ENCODE measurements at regions not wholly inside any gene's neighbourhood (a gene's known extent, or its start where the extent isn't known, plus 50 kb on each side); places are given as distances from the start of the nearest gene placed in this dataset.

GRCh38 chr10:90276894-90277475 lies 575.6 kb downstream of the KIF20B start:
- Histone ChIP-seq H3K27ac (ENCODE audit: low read length) (no peak overlapping the region), H3K36me3 (ENCODE audit: control insufficient read depth, insufficient read depth, low read length) (no peaks in the 10 kb centered on the region), H3K4me3 (ENCODE audit: low read depth in 2 of 2, low read length in 2 of 2) (no peak overlapping the region), H3K4me1 (ENCODE audit: control insufficient read depth, insufficient read depth, low read length) (no peaks in the 10 kb centered on the region), H3K27me3 (ENCODE audit: control insufficient read depth, insufficient read depth, low read length) (no peaks in the 10 kb centered on the region), H3K9me3 (ENCODE audit: control insufficient read depth, insufficient read depth, low read depth, low read length) (no peaks in the 10 kb centered on the region)
- ATAC-seq (no peak), DNase-seq (ENCODE audit: low read depth, low spot score) (no peak)
- intact Hi-C loops (cut with micrococcal nuclease; ENCODE audit: unreplicated experiment) (no loop called here), in situ Hi-C loops (cut with HindIII; ENCODE audit: low pct_unique_long_range_greater_than_20kb, low sequenced_read_pairs) (no loop called here)
- no peak for TF ChIP-seq SIN3A (IDR thresholded peaks at IDR 0.05; ENCODE audit: borderline replicate concordance, insufficient read depth, low read depth, low read length)
- TF ChIP-seq TCF7L2 (IDR thresholded peaks at IDR 0.05; ENCODE audit: low read depth, low read length) = no peak
- TF ChIP-seq REST (IDR thresholded peaks at IDR 0.05; ENCODE audit: insufficient read depth in 1 of 2, low read depth in 2 of 2, low read length in 1 of 2) = no peak
- no peak for TF ChIP-seq POLR2AphosphoS5 (IDR thresholded peaks at IDR 0.05; ENCODE audit: low read depth, low read length)
- no peak for TF ChIP-seq CTCF (IDR thresholded peaks at IDR 0.05)
- ChIA-PET CTCF (no interaction called here), POLR2A (interaction anchor here (0.7 kb wide), 1 partner anchor 16 kb away, joined by 6 read pairs; no protein-coding TSS in a partner anchor)
- BruUV-seq (replicated peaks) = no TSS peak

GRCh38 chr10:90286406-90286805 lies 571.4 kb downstream of the HTR7 start:
- Histone ChIP-seq H3K36me3 (ENCODE audit: control insufficient read depth, insufficient read depth, low read length) (no peaks in the 10 kb centered on the region), H3K4me3 (ENCODE audit: low read depth in 2 of 2, low read length in 2 of 2) (no peak overlapping the region), H3K9me3 (ENCODE audit: control insufficient read depth, insufficient read depth, low read depth, low read length) (no peaks in the 10 kb centered on the region), H3K27ac (ENCODE audit: low read length) (no peak overlapping the region), H3K27me3 (ENCODE audit: control insufficient read depth, insufficient read depth, low read length) (no peaks in the 10 kb centered on the region), H3K4me1 (ENCODE audit: control insufficient read depth, insufficient read depth, low read length) (no peaks in the 10 kb centered on the region)
- intact Hi-C loops (cut with micrococcal nuclease; ENCODE audit: unreplicated experiment) (no loop called here), in situ Hi-C loops (cut with HindIII; ENCODE audit: low pct_unique_long_range_greater_than_20kb, low sequenced_read_pairs) (no loop called here)
- ChIA-PET POLR2A (no interaction called here), CTCF (no interaction called here)
- DNase-seq (ENCODE audit: low read depth, low spot score) (no peak), ATAC-seq (no peak)
- no TSS peak for BruUV-seq (replicated peaks)
- TF ChIP-seq POLR2AphosphoS5 (IDR thresholded peaks at IDR 0.05; ENCODE audit: low read depth, low read length) = no peak
- no peak for TF ChIP-seq CTCF (IDR thresholded peaks at IDR 0.05)
- no peak for TF ChIP-seq SIN3A (IDR thresholded peaks at IDR 0.05; ENCODE audit: borderline replicate concordance, insufficient read depth, low read depth, low read length)
- TF ChIP-seq REST (IDR thresholded peaks at IDR 0.05; ENCODE audit: insufficient read depth in 1 of 2, low read depth in 2 of 2, low read length in 1 of 2) = no peak
- TF ChIP-seq TCF7L2 (IDR thresholded peaks at IDR 0.05; ENCODE audit: low read depth, low read length) = no peak

Data from Panc1 (cell line).